ENCODE measurements at regions not wholly inside any gene's neighbourhood (a gene's known extent, or its start where the extent isn't known, plus 50 kb on each side); places are given as distances from the start of the nearest gene placed in this dataset.

GRCh38 chr2:234680688-234681619, 184.1 kb upstream of the ARL4C start:
- TF ChIP-seq POLR2A (IDR thresholded peaks at IDR 0.05; ENCODE audit: control extremely low read depth in 1 of 2, low read depth in 2 of 2, low read length in 2 of 2): no peak
- TF ChIP-seq FOSL1 (IDR thresholded peaks at IDR 0.05; ENCODE audit: insufficient read depth, low read depth, low read length): no peak
- no peak for TF ChIP-seq BRCA1 (IDR thresholded peaks at IDR 0.05; ENCODE audit: low read depth, low read length)
- TF ChIP-seq CTCF (IDR thresholded peaks at IDR 0.05; ENCODE audit: control extremely low read depth in 1 of 3, insufficient read depth in 1 of 3, low read depth in 1 of 3, low read length in 3 of 3): no peak
- no peak for TF ChIP-seq ZNF274 (IDR thresholded peaks at IDR 0.05; ENCODE audit: borderline replicate concordance, extremely low read depth, low read length)
- no peak for TF ChIP-seq TAF1 (IDR thresholded peaks at IDR 0.05; ENCODE audit: low read depth, low read length)
- no peak for TF ChIP-seq SIN3A (conservative IDR thresholded peaks at IDR 0.05 in 1 of 2, IDR thresholded peaks at IDR 0.05 in 1 of 2; ENCODE audit: low read depth in 1 of 2, low read length in 2 of 2)
- TF ChIP-seq CEBPB (IDR thresholded peaks at IDR 0.05; ENCODE audit: low read depth, low read length): no peak
- no peak for TF ChIP-seq YY1 (IDR thresholded peaks at IDR 0.05; ENCODE audit: low read depth, low read length)
- TF ChIP-seq MAFK (IDR thresholded peaks at IDR 0.05; ENCODE audit: low read depth, low read length): no peak
- no peak for TF ChIP-seq EP300 (IDR thresholded peaks at IDR 0.05; ENCODE audit: borderline replicate concordance in 1 of 2, low read depth in 2 of 2, low read length in 2 of 2)
- no peak for TF ChIP-seq TBP (IDR thresholded peaks at IDR 0.05; ENCODE audit: low read depth, low read length)
- no peak for TF ChIP-seq POLR2AphosphoS5 (IDR thresholded peaks at IDR 0.05; ENCODE audit: low read depth, low read length)
- no peak for TF ChIP-seq JUND (IDR thresholded peaks at IDR 0.05; ENCODE audit: low read length)
